ENCODE measurements at regions not wholly inside any gene's neighbourhood (a gene's known extent, or its start where the extent isn't known, plus 50 kb on each side); places are given as distances from the start of the nearest gene placed in this dataset.
"Not testable (repeated sequence)": the region's sequence is repeated elsewhere in the genome, so short reads cannot be mapped to it uniquely, and the experiment has no call there.

DNA sequence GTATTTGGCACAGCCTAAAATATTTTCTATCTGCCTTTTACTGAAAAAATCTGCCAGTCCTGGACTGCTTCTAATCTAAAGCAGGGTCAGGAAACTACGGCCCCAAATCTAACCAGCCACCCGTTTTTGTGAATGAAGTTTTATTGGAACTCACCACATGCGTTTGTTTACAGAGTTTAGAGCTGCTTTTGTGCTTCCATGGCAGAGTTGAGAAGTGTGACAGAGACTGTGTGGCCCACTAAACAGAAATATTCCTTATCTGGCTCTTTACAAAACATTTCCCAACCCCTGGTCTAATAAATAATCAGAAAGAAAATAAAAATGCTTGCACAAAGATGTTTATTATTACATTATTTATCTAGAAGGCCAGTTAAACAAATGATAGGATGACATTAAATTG, 110.2 kb downstream of the COPRS start:
- DNase-seq (ENCODE audit: low read depth): no peak

DNA sequence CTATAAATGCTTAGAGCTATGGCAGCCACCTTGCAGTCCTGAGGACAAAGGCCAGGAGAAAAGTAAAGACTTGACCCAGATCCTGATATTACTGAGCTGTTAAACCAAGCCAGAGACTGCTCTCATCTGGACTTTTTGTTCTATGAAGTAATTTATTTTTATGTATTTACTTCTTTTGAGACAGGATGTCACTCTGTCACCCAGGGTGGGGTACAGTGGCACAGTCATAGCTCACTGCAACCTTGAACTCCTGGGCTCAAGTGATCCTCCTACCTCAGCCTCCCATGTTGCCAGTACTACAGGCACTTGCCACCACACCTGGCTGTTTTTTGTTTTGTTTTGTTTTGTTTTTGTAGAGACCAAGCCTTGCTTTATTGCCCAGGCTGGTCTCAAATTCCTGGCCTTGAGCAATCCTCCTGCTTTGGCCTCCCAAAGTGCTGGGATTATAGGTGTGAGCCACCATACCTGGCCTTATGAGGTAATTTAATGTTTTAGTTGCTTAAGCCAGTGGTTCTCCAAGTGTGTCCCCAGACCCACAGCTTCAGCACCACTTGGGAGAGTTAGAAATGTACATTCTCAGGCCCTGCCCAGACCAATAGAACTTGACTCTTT, 112.1 kb downstream of the COPRS start:
- DNase-seq (ENCODE audit: low read depth): no peak

DNA sequence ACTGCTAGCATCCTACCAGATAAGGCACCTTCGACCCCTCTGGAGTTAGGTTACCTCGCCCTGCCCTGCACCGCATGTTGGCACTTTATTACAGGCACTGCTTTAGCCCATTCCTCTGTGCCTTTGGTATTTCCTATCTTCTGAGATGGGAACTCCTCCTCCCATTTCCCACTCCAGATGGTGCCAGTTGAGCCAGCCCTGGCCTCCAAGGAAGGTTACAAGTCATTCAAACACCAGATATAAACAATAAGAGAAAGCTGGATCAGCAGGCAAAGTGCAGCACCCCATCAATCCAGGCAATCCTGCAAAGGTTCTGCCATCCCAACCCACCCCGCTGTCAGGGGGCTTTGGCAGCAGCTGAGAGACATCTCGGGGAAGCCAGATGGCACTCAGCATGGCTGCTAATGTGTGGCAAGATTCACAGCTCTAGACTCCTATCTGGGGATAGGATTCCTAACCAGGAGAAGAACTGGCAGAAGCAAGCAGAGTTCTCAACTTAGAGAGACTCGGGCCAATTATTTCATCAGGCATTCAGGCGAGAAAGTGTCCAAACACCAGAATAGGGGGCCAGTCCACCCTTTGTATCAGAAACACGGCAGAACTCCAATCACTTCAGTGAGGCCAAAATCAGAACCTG, 113.0 kb downstream of the COPRS start:
- DNase-seq (ENCODE audit: low read depth): no peak

GRCh38 chr17:31744511-31744951, 114.5 kb downstream of the COPRS start:
- DNase-seq (ENCODE audit: low read depth): peak; percentile 53

- peak; percentile 67 for DNase-seq (ENCODE audit: low read depth)
Measured at GRCh38 chr17:31743797-31744196, 115.2 kb downstream of the COPRS start.

DNA sequence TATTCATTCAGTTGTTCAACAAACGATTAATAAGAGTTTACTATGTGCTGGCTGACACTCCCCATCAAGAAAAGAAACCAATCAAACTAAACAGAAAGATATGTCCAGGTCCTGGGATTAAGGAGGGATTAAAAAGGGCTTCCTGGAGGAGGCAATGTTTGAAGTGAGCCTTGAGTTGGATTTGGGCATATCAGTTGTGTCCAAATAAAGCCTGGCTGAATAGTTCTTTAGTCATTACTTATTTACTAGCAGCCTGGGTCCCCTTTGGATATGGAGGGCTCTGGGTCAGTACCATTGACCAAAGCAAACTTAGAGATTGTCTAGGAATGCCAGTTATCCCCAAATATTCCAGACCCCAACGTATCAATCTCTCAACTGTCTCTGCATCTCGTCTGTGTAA, 117.7 kb downstream of the COPRS start:
- no peak for DNase-seq (ENCODE audit: low read depth)

DNA sequence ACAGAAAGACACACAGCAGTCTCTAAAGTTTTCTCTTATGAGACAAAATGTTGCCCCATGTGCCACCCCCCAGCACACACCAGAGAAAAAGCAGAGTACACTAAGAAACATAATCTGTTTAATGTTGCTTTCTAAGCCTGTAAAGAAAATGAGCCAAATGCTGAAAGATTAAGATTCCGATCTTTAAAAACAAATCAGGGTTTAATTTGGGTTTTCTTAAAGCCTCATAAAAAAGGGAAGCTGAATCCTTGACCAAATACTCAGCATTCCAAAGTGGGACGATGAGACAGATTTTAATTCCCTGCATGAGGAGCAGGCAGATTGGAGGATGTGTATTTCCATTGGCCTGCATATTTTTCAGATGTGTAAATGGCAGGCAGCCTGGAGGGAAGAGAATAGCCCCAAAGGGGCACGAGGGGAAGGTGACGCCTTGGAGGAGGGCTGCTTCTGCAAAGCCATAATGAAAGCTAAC, 118.4 kb downstream of the COPRS start:
- peak; percentile 87 for DNase-seq (ENCODE audit: low read depth)

DNA sequence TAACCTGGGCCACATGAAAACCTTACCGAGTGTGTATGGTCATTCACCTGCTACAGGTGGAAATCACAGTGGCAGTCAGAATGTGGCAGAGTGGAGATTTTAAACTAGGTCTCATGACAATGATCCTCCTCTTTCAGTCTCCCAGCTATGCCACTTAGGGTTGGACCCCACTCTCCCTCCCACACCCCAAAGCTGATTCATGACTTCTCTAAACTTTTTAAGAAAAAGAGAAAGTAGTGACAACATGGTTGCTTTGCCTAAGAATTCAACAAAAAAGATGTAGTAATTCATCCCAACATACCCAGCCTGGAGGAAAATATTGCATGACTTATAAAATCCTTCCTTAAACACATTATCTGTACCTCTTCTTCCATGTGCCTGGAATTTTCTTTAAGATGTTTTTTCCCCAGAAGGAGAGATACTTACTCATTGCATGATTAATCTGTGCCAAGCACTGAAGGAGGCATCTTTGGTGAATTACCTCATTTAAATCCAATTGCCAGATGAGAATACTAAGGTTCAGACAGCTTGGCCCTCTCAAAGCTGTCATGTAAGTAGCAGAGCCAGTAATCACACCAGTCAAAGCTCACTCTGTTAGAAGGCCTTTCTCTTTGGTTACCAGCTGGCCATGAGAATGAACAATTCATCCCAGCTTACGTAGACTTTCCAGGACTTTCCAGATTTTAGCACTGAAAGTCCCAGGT, 119.9 kb downstream of the COPRS start:
- peak; percentile 82 for DNase-seq (ENCODE audit: low read depth)

- DNase-seq (ENCODE audit: low read depth): no peak
Measured at GRCh38 chr17:31738488-31738887, 120.6 kb downstream of the COPRS start.

- no peak for DNase-seq (ENCODE audit: low read depth)
Measured at GRCh38 chr17:31738067-31738466, 121.0 kb downstream of the COPRS start.

GRCh38 chr17:31736855-31737625, 122.0 kb downstream of the COPRS start:
- DNase-seq (ENCODE audit: low read depth): no peak

- DNase-seq (ENCODE audit: low read depth): no peak
Measured at GRCh38 chr17:31733326-31733725, 125.7 kb downstream of the COPRS start.

GRCh38 chr17:31731585-31732154, 127.4 kb downstream of the COPRS start:
- DNase-seq (ENCODE audit: low read depth): not testable (repeated sequence)

DNA sequence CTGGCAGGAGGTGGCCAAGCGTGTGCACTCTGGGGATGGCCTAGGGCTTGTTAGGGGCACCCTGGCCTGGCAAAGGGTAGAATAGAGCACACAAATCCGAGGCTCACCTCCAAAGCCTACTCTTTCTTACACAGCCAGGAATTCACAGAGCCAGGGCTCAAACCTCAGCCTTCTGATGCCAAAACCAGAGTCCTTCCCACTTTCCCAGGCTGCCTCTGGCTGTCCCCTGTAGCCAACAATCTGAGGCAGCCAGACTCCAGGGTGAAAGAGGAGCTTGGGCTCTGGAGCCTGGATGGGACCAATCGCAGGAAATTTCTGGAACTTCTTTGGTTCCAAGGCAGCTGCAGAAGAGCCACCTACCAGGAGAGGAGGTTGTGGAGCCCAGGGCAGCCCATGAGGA, 127.9 kb downstream of the COPRS start:
- DNase-seq (ENCODE audit: low read depth): no peak

DNA sequence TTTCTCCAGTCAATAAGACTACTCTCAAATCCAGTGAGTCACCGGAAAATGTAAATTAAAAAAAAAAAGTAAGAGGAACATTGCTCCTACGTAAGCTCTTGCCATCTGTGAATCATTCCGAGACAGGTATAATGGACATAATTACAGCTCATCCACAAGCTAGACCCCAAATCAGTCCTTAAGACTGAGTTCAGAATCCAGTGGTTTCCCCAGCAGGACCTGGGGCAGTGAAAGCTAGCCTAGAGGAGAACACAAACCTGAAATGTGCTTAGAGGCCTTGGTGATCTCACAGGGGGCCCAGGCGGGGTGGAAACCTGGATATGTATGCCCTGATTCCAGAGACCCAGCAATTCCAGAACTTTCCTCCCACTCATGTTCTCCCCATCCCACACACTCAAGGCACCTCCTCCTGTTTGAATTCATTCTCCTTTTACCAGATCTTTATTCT, 132.0 kb downstream of the COPRS start:
- DNase-seq (ENCODE audit: low read depth): peak; percentile 70

GRCh38 chr17:31724619-31725018, 134.4 kb downstream of the COPRS start:
- peak; percentile 85 for DNase-seq (ENCODE audit: low read depth)

- DNase-seq (ENCODE audit: low read depth): peak; percentile 94
Measured at GRCh38 chr17:31724026-31724425, 135.0 kb downstream of the COPRS start.

- peak; percentile 91 for DNase-seq (ENCODE audit: low read depth)
Measured at GRCh38 chr17:31722251-31723056, 136.6 kb downstream of the COPRS start.

GRCh38 chr17:31721291-31722025, 137.6 kb downstream of the COPRS start:
- DNase-seq (ENCODE audit: low read depth): no peak

- not testable (repeated sequence) for DNase-seq (ENCODE audit: low read depth)
Measured at GRCh38 chr17:31717251-31717650, 141.8 kb downstream of the COPRS start.

Data from RPMI7951 (cell line).